Upper lobe of left lung (tissue), 6 donors: ENCODE measurements at regions not wholly inside any gene's neighbourhood (a gene's known extent, or its start where the extent isn't known, plus 50 kb on each side); places are given as distances from the start of the nearest gene placed in this dataset.
A peak's percentile ranks its signal among the peaks of the same experiment; 100 is the strongest.

ENCODE experiments used
- ATAC-seq, 2 donors: fragments of 200-7000 bp; cut with Tn5 transposase; one replicate each; pipeline ENCODE4 v1.9.1; 2022; ENCODE audit warnings: mild to moderate bottlenecking in 2 of 2, moderate library complexity in 2 of 2; ENCODE audit not compliant: low FRiP score in 2 of 2
- DNase-seq, 2 donors: peaks; one replicate each; pipeline ENCODE4 v3.0.0-alpha.2; 2019 to 2020
- H3K27ac ChIP-seq, 4 donors: fragments of 200-600 bp; sonication (generic); one replicate each; pipeline ENCODE4 v1.5.1; 2016 to 2019
- H3K27me3 ChIP-seq, 4 donors: fragments of 200-600 bp; sonication (generic); one replicate each; pipeline ENCODE4 v1.5.1; 2017 to 2019
- H3K36me3 ChIP-seq, 4 donors: fragments of 200-600 bp; sonication (generic); one replicate each; pipeline ENCODE4 v1.5.1; 2016 to 2019
- H3K4me1 ChIP-seq, 4 donors: fragments of 200-600 bp; sonication (generic); one replicate each; pipeline ENCODE4 v1.5.1; 2018 to 2019
- H3K4me3 ChIP-seq, 4 donors: fragments of 200-600 bp; sonication (generic); one replicate each; pipeline ENCODE4 v1.5.1; 2017 to 2019; ENCODE audit warnings: mild to moderate bottlenecking in 2 of 4, moderate library complexity in 1 of 4
- H3K9me3 ChIP-seq, 4 donors: fragments of 200-600 bp; sonication (generic); one replicate each; pipeline ENCODE4 v1.5.1; 2018 to 2019
- EP300 ChIP-seq, 4 donors: sonication (generic); formaldehyde crosslinking; IDR thresholded peaks; one replicate each; pipeline ENCODE4 v1.5.1; 2017; ENCODE audit warnings: antibody characterized with exemption in 4 of 4, control low read depth in 2 of 4
- POLR2A ChIP-seq, 4 donors: fragments of 450-650 bp; IDR thresholded peaks; one replicate each; pipeline ENCODE4 v1.5.1; 2016 to 2017; ENCODE audit warnings: antibody characterized with exemption in 4 of 4, mild to moderate bottlenecking in 2 of 4
- POLR2AphosphoS5 ChIP-seq, 2 donors: sonication (generic); formaldehyde crosslinking; IDR thresholded peaks; one replicate each; pipeline ENCODE4 v1.5.1; 2017; ENCODE audit warnings: antibody characterized with exemption in 2 of 2
- WGBS, 2 donors: methylation state at CpG; one replicate each; pipeline ENCODE4 v1.1.5; 2017 to 2018; 5-methylcytosine and 5-hydroxymethylcytosine counted together
- TF ChIP-seq, protein P1 (sequence below), 6 experiments: fragments of 450-650 bp in 4 of 6; fragments of 200-600 bp in 2 of 6; sonication (generic) in 2 of 6; IDR thresholded peaks; one replicate each; pipeline ENCODE4 v1.5.1; 2016 to 2019; ENCODE audit warnings: antibody characterized with exemption in 6 of 6
- donor health status: DM: no; HTN: no; CAD: no; lungs with moderate emphysema.
- donor health status: DM: no; HTN: yes; CAD: no; lungs with severe emphysema.

DNA sequence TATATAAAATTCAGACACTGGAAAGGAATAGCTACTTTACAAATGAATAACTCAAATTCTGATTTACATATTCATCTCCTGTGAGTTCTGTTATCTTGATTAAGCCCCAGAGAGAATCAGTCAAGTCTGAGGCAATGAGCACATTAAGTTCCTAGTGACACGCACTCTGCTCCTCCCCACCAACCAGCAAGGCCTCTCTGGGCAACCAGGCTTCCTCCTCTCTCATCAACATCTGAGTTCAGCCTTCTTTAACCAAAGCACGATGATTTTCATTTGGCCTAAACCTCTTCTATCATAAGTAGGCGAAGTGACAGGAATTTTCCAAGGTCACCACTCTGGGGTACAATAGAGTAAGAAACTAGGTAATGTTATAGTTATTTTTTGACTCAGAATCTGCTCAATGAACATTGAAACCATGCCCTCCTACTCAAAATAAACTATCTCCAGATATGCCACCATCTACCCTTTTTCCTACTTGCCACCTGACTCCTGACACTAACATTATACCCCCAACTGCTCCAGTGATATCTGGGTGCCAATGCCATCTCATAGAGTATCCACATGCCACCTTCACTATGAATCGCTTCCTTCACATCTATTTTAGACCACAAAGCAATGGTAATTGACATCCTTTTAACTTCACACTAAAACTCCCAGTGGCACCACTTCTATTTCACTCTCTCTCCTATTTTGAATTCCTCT, 114.8 kb downstream of the FAM76B start:
- WGBS, 2 donors, result 88 to 95% methylated on average over 4 of the region's 4 CpGs
- H3K9me3 ChIP-seq, result no peaks in the 10 kb centered on the region

DNA sequence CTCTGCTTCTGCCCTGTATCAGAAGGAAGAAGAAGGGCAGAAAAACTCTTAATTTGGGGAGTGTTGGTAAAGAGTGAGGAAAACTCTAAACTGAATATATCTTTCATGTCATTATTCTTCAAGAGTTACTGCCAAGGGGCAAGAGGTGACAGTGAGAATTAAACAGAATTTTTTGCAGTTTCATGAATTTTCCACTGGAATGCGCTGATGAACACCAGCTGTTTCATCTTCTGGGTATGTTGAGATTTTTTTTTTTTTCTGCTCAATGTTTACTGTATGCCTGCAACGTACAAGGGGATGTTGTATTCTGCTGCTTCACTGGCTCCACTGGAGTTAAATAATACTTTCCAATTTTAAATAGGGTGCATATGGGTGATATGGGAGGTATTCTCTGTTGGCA, 117.8 kb downstream of the FAM76B start:
- no peak overlapping the region for H3K4me3 ChIP-seq
- WGBS, 2 donors, result 37 to 38% methylated on average over 2 of the region's 2 CpGs
- TF ChIP-seq POLR2AphosphoS5 (IDR thresholded peaks at IDR 0.05) (no peak), POLR2A (IDR thresholded peaks at IDR 0.05) (no peak), EP300 (IDR thresholded peaks at IDR 0.05) (no peak)
- TF ChIP-seq, protein P1, sequence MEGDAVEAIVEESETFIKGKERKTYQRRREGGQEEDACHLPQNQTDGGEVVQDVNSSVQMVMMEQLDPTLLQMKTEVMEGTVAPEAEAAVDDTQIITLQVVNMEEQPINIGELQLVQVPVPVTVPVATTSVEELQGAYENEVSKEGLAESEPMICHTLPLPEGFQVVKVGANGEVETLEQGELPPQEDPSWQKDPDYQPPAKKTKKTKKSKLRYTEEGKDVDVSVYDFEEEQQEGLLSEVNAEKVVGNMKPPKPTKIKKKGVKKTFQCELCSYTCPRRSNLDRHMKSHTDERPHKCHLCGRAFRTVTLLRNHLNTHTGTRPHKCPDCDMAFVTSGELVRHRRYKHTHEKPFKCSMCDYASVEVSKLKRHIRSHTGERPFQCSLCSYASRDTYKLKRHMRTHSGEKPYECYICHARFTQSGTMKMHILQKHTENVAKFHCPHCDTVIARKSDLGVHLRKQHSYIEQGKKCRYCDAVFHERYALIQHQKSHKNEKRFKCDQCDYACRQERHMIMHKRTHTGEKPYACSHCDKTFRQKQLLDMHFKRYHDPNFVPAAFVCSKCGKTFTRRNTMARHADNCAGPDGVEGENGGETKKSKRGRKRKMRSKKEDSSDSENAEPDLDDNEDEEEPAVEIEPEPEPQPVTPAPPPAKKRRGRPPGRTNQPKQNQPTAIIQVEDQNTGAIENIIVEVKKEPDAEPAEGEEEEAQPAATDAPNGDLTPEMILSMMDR (IDR thresholded peaks at IDR 0.05), result no peak
- no peaks in the 10 kb centered on the region for H3K9me3 ChIP-seq
- no peak overlapping the region for H3K27ac ChIP-seq
- ATAC-seq (no peak), DNase-seq (no peak)
- no peaks in the 10 kb centered on the region for H3K4me1 ChIP-seq
- H3K36me3 ChIP-seq, result no peaks in the 10 kb centered on the region
- H3K27me3 ChIP-seq, result no peaks in the 10 kb centered on the region

More for the DNA sequence above, 114.8 kb downstream of the FAM76B start:
- Histone ChIP-seq H3K4me3 (no peak overlapping the region), H3K27me3 (no peaks in the 10 kb centered on the region), H3K36me3 (no peaks in the 10 kb centered on the region), H3K4me1 (peaks cover 0 to 1% (median 0%) of the 10 kb centered on the region in 4 donors), H3K27ac (no peak overlapping the region)
- ATAC-seq (no peak), DNase-seq (no peak)
- TF ChIP-seq, protein P1 (IDR thresholded peaks at IDR 0.05), result no peak
- TF ChIP-seq EP300 (IDR thresholded peaks at IDR 0.05) (no peak), POLR2AphosphoS5 (IDR thresholded peaks at IDR 0.05) (no peak), POLR2A (IDR thresholded peaks at IDR 0.05) (no peak)

DNA sequence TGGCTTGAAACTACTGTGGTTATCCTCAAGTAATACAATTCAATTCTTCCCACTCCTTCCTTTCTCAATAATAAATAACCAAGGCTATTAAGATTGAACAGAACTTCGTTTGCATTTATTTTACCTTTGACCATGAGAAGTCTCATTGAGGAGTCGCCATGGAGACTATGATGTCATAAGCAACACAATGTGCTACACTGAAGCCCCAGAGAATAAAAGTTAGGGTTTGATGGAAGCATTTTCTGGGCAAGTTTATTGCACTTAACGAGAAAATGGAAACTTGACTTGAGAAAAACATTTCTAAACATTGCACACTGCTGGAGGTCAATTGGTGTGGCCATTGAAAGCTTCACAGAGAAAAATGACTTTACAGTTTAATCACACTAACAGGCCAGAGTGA, 121.5 kb downstream of the FAM76B start:
- H3K27ac ChIP-seq, result no peak overlapping the region
- 67 to 80% methylated on average over 3 of the region's 3 CpGs for WGBS, 2 donors
- H3K27me3 ChIP-seq, result no peaks in the 10 kb centered on the region
- no peaks in the 10 kb centered on the region for H3K4me1 ChIP-seq
- TF ChIP-seq POLR2A (IDR thresholded peaks at IDR 0.05) (no peak), POLR2AphosphoS5 (IDR thresholded peaks at IDR 0.05) (no peak)
- peak in 1 of 2 donors; percentile 19 for ATAC-seq
- H3K9me3 ChIP-seq, result no peaks in the 10 kb centered on the region
- H3K4me3 ChIP-seq, result no peak overlapping the region
- DNase-seq, result no peak
- H3K36me3 ChIP-seq, result no peaks in the 10 kb centered on the region

DNA sequence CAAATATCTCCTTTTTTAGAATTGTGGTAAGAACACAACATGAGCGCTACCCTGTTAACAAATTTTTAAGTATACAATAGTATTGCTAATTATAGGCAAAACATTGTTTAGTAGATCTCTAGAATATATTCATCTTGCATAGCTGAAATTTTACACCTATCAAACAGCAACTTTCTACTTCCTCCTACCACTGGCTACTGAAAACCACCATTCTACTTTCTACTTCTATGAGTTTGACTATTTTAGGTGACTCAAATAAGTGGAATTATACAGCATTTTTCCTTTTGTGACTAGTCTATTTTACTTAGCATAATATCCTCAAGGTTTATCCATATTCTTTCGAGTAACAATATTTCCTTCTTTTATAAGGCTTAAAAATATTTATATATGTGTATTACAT, 128.4 kb downstream of the FAM76B start:
- TF ChIP-seq POLR2AphosphoS5 (IDR thresholded peaks at IDR 0.05), result no peak
- TF ChIP-seq, protein P1 (IDR thresholded peaks at IDR 0.05), result no peak
- no peak for TF ChIP-seq POLR2A (IDR thresholded peaks at IDR 0.05)
- TF ChIP-seq EP300 (IDR thresholded peaks at IDR 0.05), result no peak
- Histone ChIP-seq H3K9me3 (no peaks in the 10 kb centered on the region), H3K27me3 (no peaks in the 10 kb centered on the region), H3K27ac (no peak overlapping the region), H3K4me1 (no peaks in the 10 kb centered on the region), H3K36me3 (no peaks in the 10 kb centered on the region), H3K4me3 (no peak overlapping the region)
- WGBS, 2 donors, result 93 to 94% methylated on average over 2 of the region's 2 CpGs
- ATAC-seq, result no peak
- DNase-seq, result no peak

DNA sequence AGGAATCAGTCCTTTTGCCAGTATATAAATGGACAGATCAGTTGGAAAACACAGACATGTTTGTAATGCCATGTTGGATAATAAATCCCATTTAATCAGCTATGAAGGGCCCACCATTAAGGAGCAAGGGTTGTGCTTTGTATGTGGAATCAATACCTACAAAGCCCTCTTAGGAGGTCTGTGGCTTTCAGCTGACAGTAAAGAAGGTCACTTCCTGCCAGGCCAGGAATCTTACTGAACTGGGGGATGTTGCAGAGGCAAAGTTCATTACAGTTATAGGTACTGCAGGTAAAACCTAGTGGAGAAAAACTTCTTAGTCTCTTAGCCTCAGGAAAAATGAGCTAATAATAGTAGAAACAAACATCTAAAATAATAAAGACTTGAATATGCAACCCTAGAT, 129.5 kb downstream of the FAM76B start:
- no peak for DNase-seq
- TF ChIP-seq POLR2A (IDR thresholded peaks at IDR 0.05) (no peak), EP300 (IDR thresholded peaks at IDR 0.05) (no peak), POLR2AphosphoS5 (IDR thresholded peaks at IDR 0.05) (no peak)
- TF ChIP-seq, protein P1 (IDR thresholded peaks at IDR 0.05), result no peak
- no peaks in the 10 kb centered on the region for H3K36me3 ChIP-seq
- ATAC-seq, result no peak
- H3K27me3 ChIP-seq, result no peaks in the 10 kb centered on the region
- no peaks in the 10 kb centered on the region for H3K9me3 ChIP-seq
- no peaks in the 10 kb centered on the region for H3K4me1 ChIP-seq
- H3K27ac ChIP-seq, result no peak overlapping the region
- no peak overlapping the region for H3K4me3 ChIP-seq
